Heart left ventricle (tissue), 13 donors: ENCODE measurements at regions not wholly inside any gene's neighbourhood (a gene's known extent, or its start where the extent isn't known, plus 50 kb on each side); places are given as distances from the start of the nearest gene placed in this dataset.

Experiments used
- POLR2A ChIP-seq, 2 donors: fragments of 450-650 bp; IDR thresholded peaks; one replicate each; pipeline ENCODE4 v1.6.1; 2017; ENCODE audit warnings: antibody characterized with exemption in 2 of 2, mild to moderate bottlenecking in 2 of 2, moderate library complexity in 2 of 2
- TF ChIP-seq, protein P1 (sequence below), 12 donors: fragments of 200-600 bp; sonication (generic) in 4 of 12; IDR thresholded peaks; one replicate each; pipeline versions ENCODE4 v1.5.0 to v1.8.0; 2018 to 2022; ENCODE audit warnings: antibody characterized with exemption in 12 of 12, mild to moderate bottlenecking in 5 of 12
- donor health status: ischemic (EF 13 %, LVEDD 7.1; RV severe dilation, severe dysfunction).
- donor health status: DM: no; HTN: yes; CAD: no.
- donor health status: DM: no; HTN: no; CAD: no.
- donor health status: ischemic (EF 25% LVEDD 6.9; RV normal size, moderate dysfunction).
- donor health status: ischemic (EF 25% LVEDD 5.7; RV mildly dilated, moderate dysfunction).
- donor health status: ischemic (EF 35%, LVEDD 5.7; RV mildly dilated, moderate dysfunction).
- donor health status: nonischemic (EF 11% LVEDD 7.7; RV severe dilation, severe dysfunction).
- donor health status: DM: yes; HTN: yes; CAD: no.
- donor health status: PGD.
- donor health status: ischemic (EF 29% LVEDD 5.4; RV normal size, mild dysfunction).
- donor health status: nonischemic (EF 23%, LVEDD 6.1; RV moderate dilation, normal function).

DNA sequence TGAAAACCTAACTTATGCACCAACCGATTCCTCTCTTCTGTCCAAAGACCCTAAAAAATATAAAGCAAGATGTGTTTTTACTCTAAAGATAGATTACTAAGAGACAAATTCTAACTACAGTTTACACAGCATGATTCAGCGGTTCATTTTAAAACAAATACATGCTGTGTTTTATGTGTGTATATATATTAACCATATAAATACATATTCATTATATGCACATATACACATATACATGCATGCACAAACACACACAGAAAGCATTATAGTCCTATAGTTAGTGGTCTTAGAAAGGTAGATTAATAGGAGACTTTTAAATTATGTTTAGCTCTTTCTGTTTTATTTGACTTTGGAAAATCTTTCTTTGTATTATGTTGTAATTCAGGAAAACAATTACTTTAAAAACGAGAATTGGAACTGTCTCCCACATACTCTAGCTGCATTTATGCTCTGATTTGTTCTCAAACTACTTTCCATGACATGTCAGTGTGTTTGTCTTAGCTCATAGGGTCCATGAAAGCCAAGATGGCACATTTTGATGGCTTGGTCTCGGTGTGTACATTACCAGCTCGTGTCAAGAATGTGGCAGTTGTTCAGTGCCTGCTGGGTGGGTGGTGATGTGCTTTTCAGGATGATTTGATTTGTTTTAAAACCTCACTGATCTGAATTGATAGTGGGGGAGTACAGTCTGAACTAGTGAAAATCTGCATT lies 548.8 kb upstream of the SALL1 start:
- TF ChIP-seq, protein P1, sequence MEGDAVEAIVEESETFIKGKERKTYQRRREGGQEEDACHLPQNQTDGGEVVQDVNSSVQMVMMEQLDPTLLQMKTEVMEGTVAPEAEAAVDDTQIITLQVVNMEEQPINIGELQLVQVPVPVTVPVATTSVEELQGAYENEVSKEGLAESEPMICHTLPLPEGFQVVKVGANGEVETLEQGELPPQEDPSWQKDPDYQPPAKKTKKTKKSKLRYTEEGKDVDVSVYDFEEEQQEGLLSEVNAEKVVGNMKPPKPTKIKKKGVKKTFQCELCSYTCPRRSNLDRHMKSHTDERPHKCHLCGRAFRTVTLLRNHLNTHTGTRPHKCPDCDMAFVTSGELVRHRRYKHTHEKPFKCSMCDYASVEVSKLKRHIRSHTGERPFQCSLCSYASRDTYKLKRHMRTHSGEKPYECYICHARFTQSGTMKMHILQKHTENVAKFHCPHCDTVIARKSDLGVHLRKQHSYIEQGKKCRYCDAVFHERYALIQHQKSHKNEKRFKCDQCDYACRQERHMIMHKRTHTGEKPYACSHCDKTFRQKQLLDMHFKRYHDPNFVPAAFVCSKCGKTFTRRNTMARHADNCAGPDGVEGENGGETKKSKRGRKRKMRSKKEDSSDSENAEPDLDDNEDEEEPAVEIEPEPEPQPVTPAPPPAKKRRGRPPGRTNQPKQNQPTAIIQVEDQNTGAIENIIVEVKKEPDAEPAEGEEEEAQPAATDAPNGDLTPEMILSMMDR (IDR thresholded peaks at IDR 0.05) = no peak
- no peak for TF ChIP-seq POLR2A (IDR thresholded peaks at IDR 0.05)
